NCI-H2171 treated with DMSO at 0.1 percent for 48 hours (cell line): ENCODE measurements at regions not wholly inside any gene's neighbourhood (a gene's known extent, or its start where the extent isn't known, plus 50 kb on each side); places are given as distances from the start of the nearest gene placed in this dataset.
"Not testable (repeated sequence)": the region's sequence is repeated elsewhere in the genome, so short reads cannot be mapped to it uniquely, and the experiment has no call there.

Experiments
- DNase-seq: peaks from one replicate; lab custom pipeline; 2025; lab: John Stamatoyannopoulos, UW

DNA sequence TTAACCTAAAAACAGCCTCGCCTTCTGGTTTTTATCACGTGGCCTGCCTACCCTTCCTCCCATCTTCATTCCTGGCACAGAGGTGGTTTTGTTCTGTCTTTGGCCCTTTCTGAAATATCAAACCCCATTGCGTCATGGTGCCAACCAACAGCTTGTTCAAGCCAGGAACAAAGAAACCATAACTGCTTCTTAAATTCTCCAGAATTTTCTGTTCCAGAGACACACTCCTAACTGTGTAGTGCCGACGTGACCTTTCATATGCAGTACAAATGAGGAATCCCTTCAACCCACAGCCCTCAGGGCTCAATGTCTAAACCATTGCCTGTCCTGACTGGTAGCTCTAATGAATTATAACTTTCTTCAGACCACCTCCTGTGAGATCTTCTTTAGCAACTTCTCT is 82.2 kb upstream of the TNP1 start:
- no peak for DNase-seq

- peak; percentile 20 for DNase-seq
These were observed 77.1 kb upstream of the TNP1 start for GRCh38 chr2:216936954-216937357.

- no peak for DNase-seq
These were observed 74.8 kb upstream of the TNP1 start for GRCh38 chr2:216934623-216935022.

- DNase-seq, result no peak
These were observed 74.3 kb upstream of the TNP1 start for GRCh38 chr2:216934151-216934550.

DNA sequence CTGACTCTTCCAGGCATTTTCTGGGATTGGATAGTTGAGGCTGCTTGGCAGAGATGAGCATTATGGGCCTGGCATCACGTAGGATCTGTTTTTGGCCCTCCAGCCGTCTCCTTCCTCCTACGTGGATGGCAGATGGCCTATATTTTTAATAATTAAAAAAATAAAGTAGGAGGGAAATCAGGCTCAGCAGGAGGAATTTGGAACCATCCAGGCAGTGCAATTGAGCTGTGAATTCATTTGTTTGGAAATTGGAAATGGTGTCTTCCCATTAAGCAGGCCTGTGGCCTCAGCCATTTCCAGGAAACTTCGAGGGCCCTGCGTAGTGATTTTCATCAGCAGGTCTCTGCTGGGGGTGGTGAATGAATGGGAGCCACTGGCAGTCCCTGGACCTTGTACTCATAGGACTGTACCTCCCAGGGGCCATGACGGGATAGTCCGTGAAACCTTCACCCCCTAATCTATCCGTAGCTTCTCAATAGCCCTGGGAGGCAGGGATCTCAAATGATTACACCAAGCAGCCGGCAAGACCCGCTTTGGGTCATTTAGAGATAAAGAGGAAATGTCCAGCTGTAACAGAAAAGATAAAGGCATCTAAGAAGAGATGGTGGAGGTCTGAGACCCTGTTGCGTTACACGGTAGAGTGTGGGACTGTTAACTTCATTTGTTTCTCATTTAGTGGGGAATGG is 73.1 kb upstream of the TNP1 start:
- peak; percentile 58 for DNase-seq

GRCh38 chr2:216932113-216932862 is 72.4 kb upstream of the TNP1 start:
- DNase-seq, result no peak

DNA sequence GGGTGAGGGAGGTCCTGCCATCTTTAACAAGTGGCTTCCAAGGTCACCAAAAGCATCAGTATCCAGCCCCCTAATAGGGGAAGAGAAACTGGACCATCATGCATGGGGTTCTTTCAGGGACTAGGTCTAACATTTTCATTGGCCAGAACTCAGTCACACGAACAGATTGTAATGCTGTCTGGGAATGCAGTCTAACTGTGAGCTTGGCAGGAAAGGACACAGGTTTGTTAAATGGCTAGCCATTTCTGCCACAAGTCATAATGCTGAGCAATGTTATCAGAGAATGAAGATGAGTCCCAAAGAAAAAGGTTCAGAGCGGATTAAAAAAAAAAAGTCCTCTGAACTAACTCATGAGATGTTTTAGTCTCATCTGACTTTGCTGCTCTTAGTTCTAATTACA is 70.9 kb upstream of the TNP1 start:
- DNase-seq, result no peak

DNA sequence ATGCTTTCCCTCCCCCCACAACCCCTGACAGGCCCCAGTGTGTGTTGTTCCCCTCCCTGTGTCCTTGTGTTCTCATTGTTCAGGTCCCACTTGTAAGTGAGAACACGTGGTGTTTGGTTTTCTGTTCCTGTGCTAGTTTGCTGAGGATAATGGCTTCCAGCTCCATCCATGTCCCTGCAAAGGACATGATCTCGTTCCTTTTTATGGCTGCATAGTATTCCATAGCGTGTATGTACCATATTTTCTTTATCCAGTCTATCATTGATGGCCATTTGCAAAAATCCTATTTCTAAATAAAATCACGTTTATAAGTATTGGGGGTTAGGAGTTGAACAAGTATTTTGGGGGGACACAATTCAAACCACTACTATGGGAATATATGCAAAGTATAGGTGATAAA is 69.5 kb upstream of the TNP1 start:
- not testable (repeated sequence) for DNase-seq

GRCh38 chr2:216927163-216927562 is 67.3 kb upstream of the TNP1 start:
- DNase-seq, result no peak

GRCh38 chr2:216925636-216926366 is 65.9 kb upstream of the TNP1 start:
- no peak for DNase-seq

DNA sequence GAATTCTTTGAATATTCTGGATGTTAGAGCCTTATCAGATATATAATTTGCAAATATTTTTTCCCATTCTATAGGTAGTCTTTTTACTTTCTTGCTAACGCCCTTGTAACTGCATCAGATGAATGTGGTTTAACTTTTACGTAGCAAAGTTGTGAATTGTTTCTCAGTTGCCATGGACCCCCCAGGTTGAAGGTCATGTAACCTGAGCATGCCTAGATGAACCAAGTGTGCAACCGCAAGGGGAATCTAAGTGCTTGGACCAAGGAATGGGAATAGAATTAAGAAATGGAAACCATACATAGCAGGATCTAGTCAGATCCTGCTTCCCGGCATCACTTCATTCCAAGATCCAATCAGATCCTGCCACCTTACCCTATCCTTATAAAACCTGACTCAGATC is 65.1 kb upstream of the TNP1 start:
- no peak for DNase-seq

DNA sequence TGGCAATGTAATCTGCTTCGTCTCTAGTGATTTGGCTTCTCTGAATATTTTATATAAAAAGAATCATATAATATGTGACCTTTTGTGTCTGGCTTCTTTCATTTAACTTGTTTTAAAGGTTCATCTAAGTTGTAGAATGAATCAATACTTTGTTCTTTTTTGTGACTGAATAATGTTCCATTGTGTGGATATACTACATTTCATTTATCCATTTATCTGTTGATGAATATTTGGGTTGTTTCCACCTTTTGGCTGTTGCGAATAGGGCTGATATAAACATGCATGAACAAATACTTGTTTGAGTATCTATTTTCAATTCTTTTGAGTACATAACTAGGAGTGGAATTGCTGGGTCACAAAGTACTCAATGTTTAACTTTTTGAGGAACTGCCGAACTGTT is 63.8 kb upstream of the TNP1 start:
- no peak for DNase-seq

- peak; percentile 26 for DNase-seq
These were observed 62.4 kb upstream of the TNP1 start for GRCh38 chr2:216922175-216922780.

DNA sequence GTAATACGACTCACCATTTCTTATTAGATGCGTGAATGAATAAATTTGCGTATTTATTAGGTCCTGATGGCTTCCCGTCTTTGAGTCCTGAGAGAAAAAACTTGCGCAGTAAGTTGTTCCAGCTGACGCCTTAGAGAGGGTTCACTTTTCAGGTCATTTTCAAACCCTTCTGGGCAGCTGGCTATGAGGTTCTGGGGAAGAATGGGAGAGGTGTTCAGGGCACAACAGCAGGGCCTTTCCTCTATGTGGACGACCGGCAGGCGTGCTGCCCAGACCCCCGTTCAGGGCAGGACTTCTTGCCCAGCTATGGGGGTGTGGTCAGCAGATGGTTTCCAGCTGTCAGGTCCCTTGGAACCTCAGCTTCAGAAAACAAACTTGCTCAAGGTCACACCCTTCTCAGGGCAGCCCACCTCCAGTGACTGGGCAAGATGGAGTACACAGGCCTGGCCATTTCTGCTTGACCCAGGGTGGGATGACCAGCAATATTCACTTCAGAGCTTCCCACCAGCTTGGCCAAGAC is 61.1 kb upstream of the TNP1 start:
- DNase-seq, result no peak

DNA sequence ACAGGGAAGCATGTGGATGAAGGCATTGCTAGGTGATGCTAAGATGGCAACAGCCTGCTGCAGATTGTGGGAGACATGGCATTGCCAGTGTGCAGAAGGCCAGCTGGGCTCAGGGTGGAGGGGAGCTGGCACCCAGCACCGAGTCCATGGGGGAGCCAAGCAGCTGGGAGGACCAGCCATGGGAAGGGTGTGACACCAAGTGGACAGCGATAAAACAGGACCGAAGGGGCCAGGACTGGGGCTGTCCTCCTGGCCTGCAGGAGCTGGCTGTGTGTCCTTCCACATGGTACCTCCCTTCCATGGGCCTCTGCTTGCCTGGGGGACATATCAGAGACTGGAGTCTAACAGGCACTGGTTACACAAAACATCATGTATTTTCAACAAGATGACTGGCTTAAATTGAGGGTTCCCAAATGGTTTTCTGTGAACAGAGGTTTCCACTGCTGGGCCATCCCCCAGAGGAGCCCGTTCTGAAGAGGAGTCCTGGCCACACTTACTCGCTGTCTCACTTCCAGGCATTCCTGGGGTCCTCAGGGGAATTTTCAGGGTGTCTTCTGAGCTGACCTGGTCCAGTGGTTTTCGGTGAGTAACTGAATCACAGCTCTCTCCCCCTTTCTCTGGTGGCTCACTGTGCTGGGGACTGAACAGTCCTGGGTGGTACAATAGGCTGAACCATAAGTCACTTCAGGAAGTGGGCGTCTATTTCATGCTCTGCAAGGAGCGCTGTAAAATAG is 60.4 kb upstream of the TNP1 start:
- DNase-seq, result no peak

DNA sequence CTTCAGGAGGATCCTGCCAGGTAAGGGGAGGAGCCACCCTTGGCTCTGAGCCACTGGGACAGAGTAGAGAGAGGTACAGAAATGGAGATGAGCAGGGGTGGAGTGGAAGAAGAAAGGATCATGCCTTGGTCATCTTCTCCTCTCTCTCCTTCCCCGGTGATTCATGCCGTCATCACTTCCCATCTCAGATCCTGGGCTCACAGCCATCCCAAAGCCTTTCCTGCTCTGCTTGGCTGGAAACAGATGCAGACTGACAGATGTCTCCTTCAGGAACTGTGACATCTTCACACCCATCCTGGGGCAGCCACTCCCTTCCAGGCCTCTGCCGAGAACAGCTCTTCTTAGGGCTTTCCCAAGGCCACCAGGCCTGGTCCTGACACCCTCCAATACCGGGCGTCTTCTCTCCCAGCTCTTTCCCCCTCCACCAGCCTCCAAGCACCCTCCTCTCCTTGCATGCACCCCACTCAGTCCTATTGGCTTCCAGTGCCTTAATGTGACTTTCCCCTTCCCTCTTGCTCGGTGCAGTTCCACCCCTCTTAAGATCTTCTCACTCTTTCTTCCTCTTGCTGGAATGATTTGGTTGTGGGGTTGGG is 58.3 kb upstream of the TNP1 start:
- DNase-seq, result peak; percentile 63

DNA sequence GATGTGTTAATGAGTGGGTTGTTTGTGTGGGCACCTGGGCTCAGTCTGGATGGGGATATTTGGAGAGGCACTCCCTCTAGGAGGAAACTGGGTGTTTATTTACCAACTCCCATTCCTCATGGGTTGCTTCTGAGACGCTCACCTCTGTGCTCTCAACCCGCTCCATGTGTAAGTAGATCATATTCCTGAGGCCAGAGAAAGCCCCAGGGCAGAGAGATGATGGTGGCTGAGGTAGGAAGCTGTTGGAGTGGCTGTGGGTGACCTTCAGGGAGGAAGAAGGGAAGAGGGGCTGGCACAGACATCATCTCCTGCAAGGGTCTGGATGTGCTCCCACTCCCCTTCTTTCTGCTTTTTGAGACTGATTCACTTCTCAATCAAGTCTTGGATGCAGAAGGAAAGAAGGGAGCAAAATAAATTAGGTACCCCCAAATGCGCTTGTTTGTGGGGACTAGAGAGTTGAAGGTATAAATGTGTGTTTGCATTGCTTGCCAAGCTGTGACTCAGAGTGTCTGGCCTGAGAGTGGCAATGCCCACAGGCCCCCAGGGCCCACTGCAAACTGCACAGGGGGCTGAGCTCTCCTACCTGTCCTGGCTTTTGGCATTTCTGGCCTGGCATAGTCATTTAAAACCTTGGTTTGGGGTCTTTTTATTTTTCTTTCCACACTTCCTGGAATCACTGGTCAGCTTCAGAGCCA is 57.2 kb upstream of the TNP1 start:
- DNase-seq, result no peak

DNA sequence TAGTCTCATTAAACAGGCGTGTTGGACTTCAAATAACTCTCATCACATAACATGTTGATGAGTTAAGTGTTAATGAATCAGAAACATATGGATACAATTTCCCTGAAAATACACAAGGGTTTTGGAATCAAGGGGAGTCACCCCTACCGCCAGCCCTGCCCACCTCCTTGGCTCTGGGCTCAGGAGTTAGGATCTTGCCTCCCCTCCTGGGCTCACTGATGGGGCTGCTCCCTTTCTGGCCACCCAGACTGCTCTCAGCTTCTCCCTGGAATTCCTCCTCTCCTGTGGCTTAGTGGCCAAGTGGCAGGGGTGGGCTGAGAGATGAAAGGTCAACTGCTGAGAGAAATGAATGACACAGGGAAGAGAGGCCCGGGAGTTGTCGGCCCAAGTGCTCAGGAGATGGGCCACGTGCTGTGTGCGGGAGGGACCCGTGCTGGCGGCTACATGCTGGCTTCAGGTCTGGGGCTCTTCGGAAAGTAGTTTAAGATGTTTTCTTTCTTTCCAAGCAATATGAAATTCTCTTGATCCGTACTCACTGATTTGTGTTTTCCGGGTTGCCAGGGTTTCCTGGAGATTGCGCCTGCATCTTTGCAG is 55.8 kb upstream of the TNP1 start:
- no peak for DNase-seq

DNA sequence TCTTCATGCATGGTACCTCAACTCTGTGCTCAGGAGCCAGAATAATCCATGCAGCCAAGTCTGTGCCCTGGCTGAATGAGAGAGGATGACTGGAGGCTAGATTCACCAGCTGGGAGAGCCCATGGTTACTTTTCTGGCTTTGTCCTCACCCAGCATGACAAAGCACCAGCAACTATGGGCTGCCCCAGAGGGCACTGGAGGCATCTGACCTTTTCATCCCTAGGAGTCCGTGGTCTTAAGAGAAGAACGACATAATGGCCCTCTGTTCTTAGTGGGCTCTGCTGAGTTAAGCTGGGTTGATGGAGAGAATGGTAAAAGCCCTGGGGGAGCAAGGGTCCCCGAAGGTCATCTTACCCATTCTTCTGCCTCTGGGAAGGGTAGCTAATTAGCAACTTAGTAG is 54.6 kb upstream of the TNP1 start:
- DNase-seq, result no peak

GRCh38 chr2:216911886-216912285 is 52.0 kb upstream of the TNP1 start:
- DNase-seq, result no peak
